Parathyroid adenoma (tissue), 2 donors: ENCODE measurements at regions not wholly inside any gene's neighbourhood (a gene's known extent, or its start where the extent isn't known, plus 50 kb on each side); places are given as distances from the start of the nearest gene placed in this dataset.

Experiments
- H2AFZ ChIP-seq: fragments of 300-600 bp; sonication (generic); one replicate; pipeline ENCODE4 v1.7.0; 2017; ENCODE audit warnings: antibody characterized with exemption, mild to moderate bottlenecking
- H3K27ac ChIP-seq: fragments of 300-600 bp; sonication (generic); one replicate; pipeline ENCODE4 v1.7.0; 2017
- H3K27me3 ChIP-seq: fragments of 300-600 bp; sonication (generic); one replicate; pipeline ENCODE4 v1.7.0; 2017; ENCODE audit warnings: low read length; ENCODE audit not compliant: control insufficient read depth, insufficient read depth
- H3K36me3 ChIP-seq: fragments of 300-600 bp; sonication (generic); one replicate; pipeline ENCODE4 v1.7.0; 2017; ENCODE audit warnings: low read length; ENCODE audit not compliant: control insufficient read depth, insufficient read depth
- H3K4me1 ChIP-seq: fragments of 300-600 bp; sonication (generic); one replicate; pipeline ENCODE4 v1.7.0; 2017; ENCODE audit warnings: control low read depth
- H3K4me2 ChIP-seq: fragments of 300-600 bp; sonication (generic); one replicate; pipeline ENCODE4 v1.7.0; 2017; ENCODE audit warnings: low read length
- H3K4me3 ChIP-seq: fragments of 300-600 bp; sonication (generic); one replicate; pipeline ENCODE4 v1.7.0; 2017; ENCODE audit warnings: low read depth, low read length
- H3K79me2 ChIP-seq: fragments of 300-600 bp; sonication (generic); one replicate; pipeline ENCODE4 v1.7.0; 2017; ENCODE audit warnings: control low read depth
- H3K9ac ChIP-seq: fragments of 300-600 bp; sonication (generic); one replicate; pipeline ENCODE4 v1.7.0; 2017; ENCODE audit warnings: mild to moderate bottlenecking
- H3K9me3 ChIP-seq: fragments of 300-600 bp; sonication (generic); one replicate; pipeline ENCODE4 v1.7.0; 2017; ENCODE audit warnings: low read length; ENCODE audit not compliant: control insufficient read depth
- CTCF ChIP-seq: fragments of 300-600 bp; sonication (generic); IDR thresholded peaks from one replicate; pipeline ENCODE4 v1.7.0; 2017; ENCODE audit warnings: antibody characterized with exemption, mild to moderate bottlenecking
- donor health status: primary hyperparathyroidism.

GRCh38 chr6:85385636-85386315 is 64.1 kb upstream of the NT5E start:
- no peaks in the 10 kb centered on the region for H3K4me1 ChIP-seq
- H3K4me2 ChIP-seq: no peak overlapping the region
- no peak overlapping the region for H3K4me3 ChIP-seq
- no peak overlapping the region for H3K27ac ChIP-seq
- no peak overlapping the region for H2AFZ ChIP-seq
- H3K27me3 ChIP-seq: no peaks in the 10 kb centered on the region
- H3K79me2 ChIP-seq: no peaks in the 10 kb centered on the region
- TF ChIP-seq CTCF: no peak
- no peaks in the 10 kb centered on the region for H3K9me3 ChIP-seq
- H3K36me3 ChIP-seq: no peaks in the 10 kb centered on the region
- no peak overlapping the region for H3K9ac ChIP-seq

GRCh38 chr6:85383042-85383441 is 66.8 kb upstream of the NT5E start:
- H3K27ac ChIP-seq: no peak overlapping the region
- TF ChIP-seq CTCF: no peak
- no peaks in the 10 kb centered on the region for H3K9me3 ChIP-seq
- H3K9ac ChIP-seq: no peak overlapping the region
- H3K4me3 ChIP-seq: no peak overlapping the region
- no peaks in the 10 kb centered on the region for H3K27me3 ChIP-seq
- no peaks in the 10 kb centered on the region for H3K4me1 ChIP-seq
- H3K79me2 ChIP-seq: no peaks in the 10 kb centered on the region
- H3K4me2 ChIP-seq: no peak overlapping the region
- no peak overlapping the region for H2AFZ ChIP-seq
- H3K36me3 ChIP-seq: no peaks in the 10 kb centered on the region

- Histone ChIP-seq H3K9me3 (no peaks in the 10 kb centered on the region), H3K4me2 (no peak overlapping the region), H3K27ac (no peak overlapping the region), H3K4me3 (no peak overlapping the region), H3K36me3 (no peaks in the 10 kb centered on the region), H3K9ac (no peak overlapping the region), H3K79me2 (no peaks in the 10 kb centered on the region), H3K27me3 (no peaks in the 10 kb centered on the region), H3K4me1 (no peaks in the 10 kb centered on the region), H2AFZ (no peak overlapping the region)
- TF ChIP-seq CTCF: no peak
These were observed 67.3 kb upstream of the NT5E start for GRCh38 chr6:85382541-85382940.

GRCh38 chr6:85372915-85373270 is 77.0 kb upstream of the NT5E start:
- Histone ChIP-seq H3K9me3 (no peaks in the 10 kb centered on the region), H3K79me2 (no peaks in the 10 kb centered on the region), H3K4me3 (no peak overlapping the region), H3K27me3 (no peaks in the 10 kb centered on the region), H3K4me1 (no peaks in the 10 kb centered on the region), H3K36me3 (no peaks in the 10 kb centered on the region), H3K4me2 (no peak overlapping the region), H2AFZ (no peak overlapping the region), H3K9ac (no peak overlapping the region), H3K27ac (no peak overlapping the region)
- TF ChIP-seq CTCF: no peak

GRCh38 chr6:85372188-85372914 is 77.5 kb upstream of the NT5E start:
- Histone ChIP-seq H3K4me1 (no peaks in the 10 kb centered on the region), H3K4me2 (no peak overlapping the region), H3K9me3 (no peaks in the 10 kb centered on the region), H3K9ac (no peak overlapping the region), H3K36me3 (no peaks in the 10 kb centered on the region), H3K27me3 (no peaks in the 10 kb centered on the region), H3K79me2 (no peaks in the 10 kb centered on the region), H2AFZ (no peak overlapping the region), H3K27ac (no peak overlapping the region), H3K4me3 (no peak overlapping the region)
- TF ChIP-seq CTCF: no peak
